Left kidney (tissue), 1 donor: ENCODE measurements at regions not wholly inside any gene's neighbourhood (a gene's known extent, or its start where the extent isn't known, plus 50 kb on each side); places are given as distances from the start of the nearest gene placed in this dataset.
"Not testable (repeated sequence)": the region's sequence is repeated elsewhere in the genome, so short reads cannot be mapped to it uniquely, and the experiment has no call there.

ENCODE experiments used
- DNase-seq: peaks from one replicate; pipeline ENCODE4 v3.0.0-alpha.2; 2013

DNA sequence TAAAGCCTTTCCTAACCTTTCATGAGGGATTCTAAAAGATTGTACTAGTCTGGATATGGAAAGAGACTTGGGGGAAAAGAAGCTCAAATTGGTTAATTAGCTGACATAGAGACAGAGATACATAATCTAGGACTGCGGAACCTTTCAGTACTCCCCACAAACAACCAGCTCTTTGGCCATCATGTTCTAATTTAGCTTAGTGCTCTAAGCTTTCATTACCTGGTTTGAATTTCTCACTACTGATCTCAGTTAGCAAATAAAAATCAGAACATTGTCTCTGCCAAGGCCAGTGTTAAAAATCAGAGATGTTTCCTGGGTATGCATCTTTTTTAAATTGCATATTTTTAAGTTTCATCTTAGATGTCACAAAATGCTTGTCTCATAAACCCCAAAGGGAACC, 254.4 kb downstream of the GLUD2 start:
- no peak for DNase-seq

DNA sequence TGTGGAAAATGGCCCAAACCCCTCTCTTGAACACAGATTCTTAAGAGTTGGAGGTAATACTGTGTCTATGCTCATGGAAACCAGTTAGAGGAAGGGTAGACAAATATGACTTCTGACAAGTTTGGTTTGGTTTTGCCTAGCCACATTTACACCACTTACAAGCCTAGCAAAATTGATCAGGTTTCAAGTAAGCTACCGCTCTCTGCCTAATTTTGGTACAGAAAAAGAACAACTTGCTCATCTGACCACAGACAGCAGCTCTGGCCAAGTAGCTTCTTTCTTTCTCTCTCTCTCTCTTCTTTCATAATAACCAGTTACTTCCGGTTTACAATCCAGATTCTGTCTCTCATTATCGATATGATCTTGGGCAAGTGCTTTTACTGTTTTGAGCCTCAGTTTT, 260.0 kb downstream of the GLUD2 start:
- no peak for DNase-seq

DNA sequence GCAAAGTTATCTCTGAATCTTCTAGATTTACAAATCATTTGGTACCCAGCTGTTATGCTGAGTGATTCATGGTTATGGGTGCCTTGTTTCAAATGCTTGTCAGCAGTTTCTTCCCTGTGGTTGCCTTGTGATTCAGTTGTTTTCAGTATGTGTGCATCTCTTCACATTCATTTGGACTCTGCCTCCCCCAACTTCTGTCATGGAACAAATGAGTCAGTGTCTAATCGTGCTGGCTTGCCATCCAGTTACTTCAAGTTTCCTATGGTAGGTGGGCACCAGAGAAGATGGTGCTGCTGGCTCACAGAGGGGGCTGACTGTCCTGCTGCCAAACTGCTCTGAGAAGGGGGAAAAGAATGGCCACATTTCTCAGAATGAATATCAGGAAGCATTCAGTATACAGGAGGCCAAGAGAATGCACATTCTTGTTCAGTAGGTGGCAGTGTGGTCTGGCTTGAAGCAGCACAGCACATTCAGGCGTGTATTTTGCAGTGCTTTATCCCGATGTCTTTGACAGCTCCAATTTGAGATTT, 260.9 kb downstream of the GLUD2 start:
- peak; percentile 15 for DNase-seq

DNA sequence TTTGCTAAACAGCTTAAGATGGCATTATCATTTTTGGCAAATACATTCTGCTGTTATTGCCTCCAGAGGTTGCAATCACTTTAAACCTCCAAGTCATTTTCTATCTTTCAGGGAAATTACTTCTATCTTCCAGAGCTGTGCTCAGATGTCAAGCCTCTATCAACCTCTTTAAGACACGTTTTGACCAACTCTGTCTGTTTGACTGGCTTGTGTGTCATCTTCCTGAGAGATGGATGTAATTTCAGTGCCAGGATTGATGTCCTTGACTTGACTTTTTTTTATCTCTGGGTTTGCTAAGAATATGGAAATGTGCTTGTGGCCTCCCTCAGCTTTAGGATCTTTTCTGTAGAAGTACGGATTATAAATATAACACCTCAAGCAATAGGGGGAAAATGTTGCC, 263.4 kb downstream of the GLUD2 start:
- no peak for DNase-seq

DNA sequence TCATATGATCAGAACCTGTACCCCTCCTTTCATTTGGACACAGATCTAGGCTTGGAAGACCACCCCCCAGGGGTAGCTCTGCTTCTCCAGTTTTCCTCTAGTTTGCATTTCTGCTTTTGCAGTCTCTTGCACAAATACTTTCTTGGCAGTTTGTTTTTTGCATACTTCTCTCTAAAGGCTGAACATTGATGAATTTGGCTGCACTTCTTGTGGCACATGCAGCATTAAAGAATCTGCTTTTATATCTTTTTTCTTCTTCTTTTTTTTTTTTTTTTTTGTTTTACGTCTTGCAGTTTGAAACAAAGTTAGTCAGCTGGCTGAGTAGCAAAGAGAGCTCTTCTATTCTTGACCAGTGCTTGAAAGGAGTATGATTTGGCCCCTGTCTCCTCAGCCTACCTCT, 273.0 kb downstream of the GLUD2 start:
- DNase-seq = no peak

DNA sequence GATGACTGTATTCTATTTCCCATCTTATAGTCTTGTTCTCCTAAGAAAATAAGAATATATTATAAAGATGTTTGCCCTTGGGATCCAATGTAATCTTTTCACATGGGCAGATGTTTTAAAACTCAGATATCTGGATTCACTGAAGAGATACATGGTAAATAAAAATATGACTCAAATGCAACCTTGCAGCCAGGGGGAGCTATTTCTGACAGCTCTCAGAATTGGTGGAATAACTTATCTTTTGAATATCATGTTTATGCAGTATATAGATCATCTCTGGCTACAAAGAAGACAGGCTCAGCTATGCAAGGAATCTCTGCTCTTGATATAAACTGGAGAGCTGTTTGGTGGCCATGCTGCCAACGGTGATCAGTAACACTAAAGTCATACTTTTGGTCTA, 274.7 kb downstream of the GLUD2 start:
- no peak for DNase-seq

DNA sequence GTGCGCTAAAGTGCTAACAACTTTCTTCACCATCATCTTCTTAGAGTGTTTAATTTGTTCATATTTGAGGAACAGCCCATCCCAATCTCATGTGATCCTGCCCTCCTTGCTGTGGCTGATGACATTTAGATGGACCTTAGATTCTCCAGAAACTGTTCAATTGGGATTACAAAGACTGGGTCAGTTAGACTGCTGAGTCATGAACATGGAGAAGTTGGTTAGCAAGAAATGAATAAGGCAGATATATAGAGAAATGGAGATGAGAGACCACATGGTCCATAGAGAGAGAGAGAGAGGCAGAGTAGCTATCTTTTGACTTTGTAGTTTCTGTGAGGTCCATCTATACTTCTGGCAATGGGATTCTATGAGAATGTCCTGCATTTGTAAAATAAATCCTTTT, 275.9 kb downstream of the GLUD2 start:
- no peak for DNase-seq

DNA sequence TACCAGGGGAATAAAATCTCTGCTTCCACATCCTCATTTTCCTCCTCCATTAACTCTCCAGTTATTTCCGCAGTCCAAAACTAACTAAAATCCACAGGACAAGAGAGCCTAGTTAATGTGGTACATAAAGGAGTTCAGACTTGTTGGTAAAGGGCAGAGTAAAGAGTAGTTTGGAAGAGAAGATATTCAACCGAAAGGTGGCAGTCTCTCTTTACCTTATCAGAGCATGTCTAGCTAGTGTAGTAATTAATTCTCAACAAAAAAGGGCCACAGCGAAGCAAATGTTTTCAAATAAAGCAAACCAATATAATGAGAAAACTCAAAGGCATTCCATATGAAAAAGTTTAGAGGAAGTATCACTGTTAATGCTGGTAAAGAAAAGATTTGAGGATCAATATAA, 286.5 kb downstream of the GLUD2 start:
- no peak for DNase-seq

DNA sequence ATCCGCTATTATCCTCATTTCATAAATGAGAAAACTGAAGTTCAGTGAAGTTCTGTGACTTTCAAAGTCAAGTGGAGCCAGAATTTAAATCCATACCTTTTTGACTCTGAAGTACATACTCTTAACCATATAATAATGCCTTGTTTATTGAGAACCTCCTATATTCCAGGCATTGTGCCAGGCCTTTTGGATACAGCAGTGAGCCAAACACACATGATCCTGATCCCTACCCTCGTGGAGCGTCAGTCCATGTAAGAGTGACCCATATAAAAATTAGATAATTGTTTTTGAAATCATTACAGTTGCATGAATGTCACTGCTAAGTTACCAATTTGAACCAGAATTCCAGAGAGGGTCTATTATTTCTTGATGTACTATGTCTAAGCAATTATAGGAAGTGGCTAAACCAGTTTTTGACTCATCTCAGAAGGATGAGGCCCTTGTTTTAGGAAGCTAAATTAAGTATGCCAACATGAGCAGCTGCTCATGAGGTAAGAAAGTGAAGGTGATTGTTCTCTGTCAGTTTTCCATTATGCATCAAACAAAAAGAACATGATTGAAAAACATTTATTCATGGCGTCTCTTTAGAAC, 289.5 kb downstream of the GLUD2 start:
- no peak for DNase-seq

DNA sequence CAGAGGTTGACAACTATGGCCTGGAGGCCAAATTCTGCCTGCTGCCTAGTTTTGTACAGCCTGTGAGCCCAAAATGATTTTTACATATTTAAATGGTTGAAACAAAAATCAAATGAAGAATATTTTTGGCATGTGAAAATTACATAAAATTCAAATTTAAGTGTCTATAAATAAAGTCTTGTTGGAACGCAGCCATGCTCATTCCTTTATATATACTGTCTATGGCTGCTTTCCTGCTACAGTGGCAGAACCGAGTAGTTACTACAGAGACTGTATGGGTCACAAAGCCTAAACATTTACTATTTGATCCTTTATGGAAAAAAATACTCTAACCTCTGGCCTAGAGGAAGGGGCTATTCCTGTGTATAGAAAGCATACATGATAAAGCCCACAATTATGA, 290.4 kb downstream of the GLUD2 start:
- no peak for DNase-seq

DNA sequence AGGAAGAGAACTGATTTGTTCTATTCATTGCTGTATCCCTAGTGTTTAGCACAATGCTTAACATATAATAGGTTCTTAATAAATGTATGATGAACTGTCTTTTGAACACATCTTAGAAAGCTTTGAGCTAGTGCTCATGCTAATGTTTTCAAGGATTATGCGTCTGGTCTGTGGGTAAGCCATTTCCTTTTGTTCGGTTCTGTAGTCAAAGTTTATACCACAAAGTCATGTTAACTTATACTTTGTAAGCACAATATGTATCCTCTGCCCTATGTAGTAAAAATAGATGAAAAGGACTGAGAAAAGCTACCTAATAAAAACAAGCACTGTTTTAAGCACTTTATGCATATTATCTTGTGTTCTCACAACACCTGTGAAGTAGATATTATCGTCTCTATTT, 301.9 kb downstream of the GLUD2 start:
- no peak for DNase-seq

DNA sequence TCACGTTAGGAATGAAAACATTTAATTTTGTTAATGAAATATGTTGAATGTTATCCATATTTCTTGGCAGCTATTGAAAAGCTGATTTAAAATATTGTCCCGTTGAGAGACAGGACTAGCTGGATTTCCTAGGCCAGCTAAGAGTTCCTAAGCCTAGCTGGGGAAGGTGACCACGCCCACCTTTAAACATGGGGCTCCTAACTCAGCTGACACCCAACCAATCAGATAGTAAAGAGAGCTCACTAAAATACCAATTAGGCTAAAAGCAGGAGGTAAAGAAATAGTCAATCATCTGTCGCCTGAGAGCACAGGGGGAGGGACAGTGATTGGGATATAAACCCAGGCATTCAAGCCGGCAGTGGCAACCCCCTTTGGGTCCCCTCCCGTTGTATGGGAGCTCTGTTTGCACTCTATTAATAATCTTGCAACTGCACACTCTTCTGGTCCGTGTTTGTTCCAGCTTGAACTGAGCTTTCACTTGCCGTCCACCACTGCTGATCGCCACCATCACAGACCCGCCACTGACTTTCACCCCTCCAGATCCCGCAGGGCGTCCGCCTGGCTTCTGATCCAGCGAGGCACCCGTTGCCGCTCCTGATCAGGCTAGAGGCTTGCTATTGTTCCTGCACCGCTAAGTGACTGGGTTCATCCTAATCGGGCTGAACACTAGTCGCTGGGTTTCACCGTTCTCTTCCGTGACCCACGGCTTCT, 308.9 kb downstream of the GLUD2 start:
- no peak for DNase-seq

DNA sequence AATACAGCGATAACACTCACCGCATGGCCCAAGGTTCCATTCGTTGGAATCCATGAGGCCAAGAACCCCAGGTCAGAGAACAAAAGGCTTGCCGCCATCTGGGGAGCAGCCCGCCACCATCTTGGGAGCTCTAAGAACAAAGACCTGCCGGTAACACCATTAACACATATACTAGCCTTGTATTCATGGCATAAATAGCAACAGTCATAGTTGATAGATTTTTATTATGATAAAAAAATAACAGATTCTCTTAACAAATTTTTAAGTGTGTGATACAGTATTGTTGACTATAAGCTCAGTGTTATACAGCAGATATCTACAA, 309.4 kb downstream of the GLUD2 start:
- DNase-seq = no peak

DNA sequence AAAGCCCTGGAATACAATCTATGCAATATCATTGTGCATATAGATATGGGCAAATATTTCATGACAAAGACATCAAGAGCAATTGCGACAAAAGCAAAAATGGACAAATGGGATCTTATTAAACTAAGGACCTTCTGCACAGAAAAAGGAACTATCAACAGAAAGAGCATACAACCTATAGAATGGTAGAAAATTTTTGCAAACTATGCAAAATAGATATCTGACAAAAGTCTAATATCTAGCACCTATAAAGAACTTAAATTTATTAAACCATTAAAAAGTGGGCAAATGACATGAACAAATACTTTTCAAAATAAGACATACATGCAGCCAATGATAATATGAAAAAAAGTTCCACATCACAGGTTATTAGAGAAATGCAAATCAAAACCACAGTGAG, 312.9 kb downstream of the GLUD2 start:
- no peak for DNase-seq

DNA sequence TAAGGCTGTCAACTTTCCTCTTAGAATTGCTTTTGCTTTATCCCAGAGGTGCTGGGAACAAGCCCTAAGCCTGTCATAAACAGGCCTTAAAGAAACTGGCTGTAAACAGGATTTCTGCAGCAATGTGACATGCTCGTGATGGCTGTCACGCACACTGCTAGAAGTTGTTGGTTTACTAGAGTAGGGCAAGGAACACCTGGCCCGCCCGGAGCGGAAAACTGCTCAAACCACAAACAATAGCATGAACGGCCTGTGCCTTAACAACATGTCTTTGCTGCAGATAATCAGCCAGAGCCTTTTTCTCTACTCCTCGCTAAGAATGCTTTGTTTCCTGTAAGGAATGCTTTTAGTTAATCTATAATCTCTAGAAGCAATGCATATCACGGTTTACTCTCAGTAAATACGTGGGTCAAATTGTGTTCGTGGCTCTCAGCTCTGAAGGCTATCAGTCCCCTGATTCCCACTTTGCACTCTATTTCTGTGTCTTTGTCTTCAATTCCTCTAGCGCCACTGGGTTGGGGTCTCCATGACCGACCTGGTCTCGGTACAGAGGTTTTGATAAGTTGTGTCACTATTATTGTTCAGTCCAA, 318.3 kb downstream of the GLUD2 start:
- no peak for DNase-seq

DNA sequence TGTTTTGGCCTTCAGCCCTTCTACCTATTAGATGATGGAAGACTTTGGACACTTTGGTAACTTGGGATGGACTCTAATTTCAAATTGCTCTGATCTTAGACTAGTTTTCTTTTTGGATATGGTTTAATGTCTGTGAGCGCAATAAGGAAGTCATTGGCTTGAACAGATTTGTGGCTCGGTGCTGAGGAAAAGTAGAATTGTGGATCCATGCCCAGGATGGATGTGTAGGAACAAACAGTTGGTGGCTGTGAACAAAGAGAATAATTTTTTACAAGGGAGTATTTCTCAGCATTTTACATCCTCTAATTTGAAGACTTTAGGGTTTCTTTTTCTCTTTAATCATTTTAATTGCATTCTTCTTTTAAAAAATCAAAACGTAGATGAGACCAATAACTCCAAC, 327.1 kb downstream of the GLUD2 start:
- no peak for DNase-seq

DNA sequence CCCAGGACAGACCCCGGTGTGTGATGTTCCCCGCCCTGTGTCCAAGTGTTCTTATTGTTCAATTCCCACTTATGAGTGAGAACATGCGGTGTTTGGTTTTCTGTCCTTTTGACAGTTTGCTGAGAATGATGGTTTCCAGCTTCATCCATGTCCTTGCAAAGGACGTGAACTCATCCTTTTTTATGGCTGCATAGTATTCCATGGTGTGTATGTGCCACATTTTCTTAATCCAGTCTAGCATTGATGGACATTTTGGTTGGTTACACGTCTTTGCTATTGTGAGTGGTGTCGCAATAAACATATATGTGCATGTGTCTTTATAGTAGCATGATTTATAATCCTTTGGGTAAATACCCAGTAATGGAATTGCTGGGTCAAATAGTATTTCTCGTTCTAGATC, 334.5 kb downstream of the GLUD2 start:
- DNase-seq = not testable (repeated sequence)

DNA sequence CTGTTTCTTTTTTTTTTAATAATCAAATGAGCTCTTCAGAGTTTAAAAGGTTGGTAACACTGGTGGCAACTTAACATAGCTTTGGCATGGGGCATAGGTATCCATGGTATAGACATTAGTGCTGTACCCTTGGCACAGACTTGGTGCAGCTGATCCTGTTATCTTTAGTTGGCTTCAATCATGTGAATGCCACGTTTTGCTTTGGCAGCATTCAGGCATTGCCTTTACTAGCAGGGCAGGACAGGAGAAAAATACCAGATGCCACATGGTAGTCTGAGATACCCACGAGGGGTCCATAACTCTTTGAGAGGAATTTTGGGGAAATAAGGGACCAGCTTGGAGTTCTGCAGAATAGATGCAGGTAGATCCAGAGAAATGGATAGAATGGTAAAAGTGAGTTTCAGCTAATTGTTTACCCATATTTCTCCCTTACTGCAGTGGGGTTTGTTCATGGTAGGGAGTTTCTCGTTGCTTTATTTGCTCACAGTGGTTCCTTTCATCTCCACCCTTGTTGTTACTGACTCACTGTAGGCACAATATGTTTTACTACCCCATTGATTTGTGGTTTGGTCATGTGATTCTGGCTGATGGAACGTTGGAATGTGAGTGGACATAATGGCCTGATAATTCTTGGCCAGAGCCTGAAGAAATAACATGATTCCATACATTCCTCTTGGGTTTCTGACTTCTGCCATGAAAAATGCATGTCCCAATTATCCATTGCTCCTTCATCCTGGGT, 342.7 kb downstream of the GLUD2 start:
- DNase-seq = no peak

DNA sequence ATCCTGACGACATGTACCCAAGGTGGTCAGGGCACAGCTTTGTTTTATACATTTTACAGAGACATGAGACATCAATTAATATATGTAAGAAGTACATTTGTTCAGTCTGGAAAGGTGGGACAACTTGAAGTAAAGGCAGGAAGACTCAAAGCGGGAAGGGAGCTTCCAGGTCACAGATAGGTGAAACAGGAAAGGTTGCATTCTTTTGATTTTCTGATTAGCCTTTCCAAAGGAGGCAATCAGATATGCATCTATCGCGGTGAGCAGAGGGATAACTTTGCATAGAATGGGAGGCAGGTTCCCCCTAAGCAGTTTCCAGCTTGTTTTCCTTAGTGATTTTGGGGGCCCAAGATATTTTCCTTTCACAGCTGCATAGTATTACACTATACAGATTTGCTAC, 358.4 kb downstream of the GLUD2 start:
- DNase-seq = no peak

DNA sequence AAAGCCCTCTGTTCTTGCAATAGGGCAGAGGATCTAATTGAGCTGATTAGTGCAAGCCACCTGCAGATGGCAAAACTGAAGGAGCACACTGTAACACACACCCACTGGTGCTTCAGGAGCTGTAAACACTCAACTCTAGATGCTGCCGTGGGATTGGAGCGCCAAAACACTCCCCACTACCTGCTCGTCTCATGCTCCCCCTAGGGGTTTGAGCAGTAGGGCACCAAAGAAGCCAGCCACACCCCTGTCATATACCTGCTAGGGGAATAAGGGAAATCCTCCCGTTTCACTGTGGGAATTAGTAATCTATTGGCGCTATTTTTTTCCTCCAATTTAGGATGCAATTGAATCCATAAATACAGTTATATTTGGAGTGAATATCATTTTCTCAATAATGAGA, 360.2 kb downstream of the GLUD2 start:
- DNase-seq = no peak

DNA sequence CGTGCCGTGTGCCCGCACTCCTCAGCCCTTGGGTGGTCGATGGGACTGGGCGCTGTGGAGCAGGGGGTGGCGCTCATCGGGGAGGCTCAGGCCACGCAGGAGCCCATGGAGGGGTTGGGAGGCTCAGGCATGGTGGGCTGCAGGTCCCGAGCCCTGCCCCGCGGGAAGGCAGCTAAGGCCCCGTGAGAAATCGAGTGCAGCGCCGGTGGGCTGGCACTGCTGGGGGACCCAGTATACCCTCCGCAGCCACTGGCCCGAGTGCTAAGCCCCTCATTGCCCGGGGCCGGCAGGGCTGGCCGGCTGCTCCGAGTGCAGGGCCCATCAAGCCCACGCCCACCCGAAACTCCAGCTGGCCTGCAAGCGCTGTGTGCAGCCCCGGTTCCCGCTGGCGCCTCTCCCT, 384.1 kb downstream of the GLUD2 start:
- DNase-seq = not testable (repeated sequence)

DNA sequence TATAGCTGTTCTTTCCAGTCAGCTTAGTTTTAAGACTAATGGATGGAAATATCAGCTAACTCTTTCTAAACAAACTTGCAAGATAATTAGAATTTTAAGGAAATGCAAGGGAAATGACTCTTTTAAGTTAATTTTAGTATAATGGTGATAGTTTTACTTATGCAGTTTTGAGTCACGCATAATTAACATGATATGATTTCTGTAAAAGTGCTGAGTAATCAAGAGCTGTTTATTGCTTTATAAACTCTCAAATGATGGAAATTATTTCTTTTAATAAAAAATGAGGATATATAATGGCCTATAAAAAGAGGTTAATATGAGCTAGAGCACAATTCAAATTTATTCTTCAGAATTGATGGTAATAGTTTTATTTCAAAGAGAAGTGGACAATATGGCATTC, 385.9 kb downstream of the GLUD2 start:
- DNase-seq = no peak

DNA sequence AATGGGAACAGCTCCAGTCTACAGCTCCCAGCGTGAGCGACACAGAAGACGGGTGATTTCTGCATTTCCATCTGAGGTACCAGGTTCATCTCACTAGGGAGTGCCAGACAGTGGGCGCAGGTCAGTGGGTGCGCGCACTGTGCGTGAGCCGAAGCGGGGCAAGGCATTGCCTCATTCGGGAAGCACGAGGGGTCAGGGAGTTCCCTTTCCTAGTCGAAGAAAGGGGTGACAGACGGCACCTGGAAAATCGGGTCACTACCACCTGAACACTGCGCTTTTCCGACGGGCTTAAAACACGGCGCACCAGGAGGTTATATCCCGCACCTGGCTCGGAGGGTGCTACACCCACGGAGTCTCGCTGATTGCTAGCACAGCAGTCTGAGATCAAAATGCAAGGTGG, 390.3 kb downstream of the GLUD2 start:
- not testable (repeated sequence) for DNase-seq
